Osteoblast (primary cell): ENCODE measurements at regions not wholly inside any gene's neighbourhood (a gene's known extent, or its start where the extent isn't known, plus 50 kb on each side); places are given as distances from the start of the nearest gene placed in this dataset.
A peak's percentile ranks its signal among the peaks of the same experiment; 100 is the strongest.

Source experiments
- DNase-seq: peaks from one replicate; pipeline ENCODE4 v3.0.0; 2011; ENCODE audit warnings: low spot score, mixed read lengths; ENCODE audit not compliant: insufficient read length; ENCODE audit errors: missing footprints
- H2AFZ ChIP-seq: 2 replicates; pipeline ENCODE4 v1.6.0; 2011; ENCODE audit warnings: mild to moderate bottlenecking, low read length
- H3K27ac ChIP-seq: 2 replicates; pipeline ENCODE4 v1.5.1; 2011; ENCODE audit warnings: mild to moderate bottlenecking, low read depth, low read length, moderate library complexity
- H3K27me3 ChIP-seq: 2 replicates; pipeline ENCODE4 v1.6.0; 2012; ENCODE audit warnings: mild to moderate bottlenecking, control low read depth, inconsistent platforms, low read length, moderate library complexity; ENCODE audit not compliant: insufficient read depth
- H3K36me3 ChIP-seq: 2 replicates; pipeline ENCODE4 v1.5.1; 2011; ENCODE audit warnings: mild to moderate bottlenecking, low read length, control low read depth, moderate library complexity; ENCODE audit not compliant: insufficient read depth
- H3K4me1 ChIP-seq: 2 replicates; pipeline ENCODE4 v1.5.1; 2011; ENCODE audit warnings: mild to moderate bottlenecking, low read length, control low read depth, moderate library complexity; ENCODE audit not compliant: insufficient read depth
- H3K4me2 ChIP-seq: 2 replicates; pipeline ENCODE4 v1.6.0; 2011; ENCODE audit warnings: mild to moderate bottlenecking, low read length; ENCODE audit not compliant: insufficient read depth
- H3K4me3 ChIP-seq: fragments of 200-600 bp; sonication (generic); 3 replicates; pipeline ENCODE4 v1.5.1; 2012; ENCODE audit warnings: mild to moderate bottlenecking, low read length, inconsistent platforms; ENCODE audit not compliant: insufficient read depth
- H3K79me2 ChIP-seq: 2 replicates; pipeline ENCODE4 v1.6.0; 2012; ENCODE audit warnings: mild to moderate bottlenecking, low read length, control low read depth, inconsistent platforms; ENCODE audit not compliant: insufficient read depth
- H3K9me3 ChIP-seq: 2 replicates; pipeline ENCODE4 v1.5.1; 2011; ENCODE audit warnings: low read depth, low read length, control low read depth
- H4K20me1 ChIP-seq: 2 replicates; pipeline ENCODE4 v1.6.0; 2012; ENCODE audit warnings: mild to moderate bottlenecking, low read length, control low read depth; ENCODE audit not compliant: insufficient read depth
- TF ChIP-seq, protein P1 (sequence below): IDR thresholded peaks from 2 replicates; pipeline ENCODE4 v1.5.1; 2011; ENCODE audit warnings: mild to moderate bottlenecking, low read depth, low read length, moderate library complexity; ENCODE audit errors: extremely low read depth

DNA sequence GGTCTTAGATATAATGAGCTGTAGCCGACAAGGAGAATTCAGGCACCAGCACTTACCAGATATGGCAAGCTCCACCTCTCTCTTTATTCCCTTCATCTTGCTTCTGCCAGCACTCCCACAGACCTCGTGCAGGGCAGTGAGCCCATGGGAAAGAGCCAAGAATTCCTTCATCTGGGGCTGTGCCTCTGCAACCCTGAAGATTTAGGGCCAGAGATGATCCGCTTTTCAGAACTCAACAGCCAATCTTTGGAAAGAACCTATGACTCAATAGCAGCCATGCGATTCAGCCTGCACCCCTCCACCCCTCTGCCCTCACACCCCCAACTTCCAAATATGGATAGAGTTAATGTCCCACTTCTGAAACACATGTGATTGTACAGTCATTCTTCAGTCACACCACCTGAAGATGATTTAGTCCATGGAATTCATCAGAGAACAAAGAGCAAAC lies 533.7 kb upstream of the TNP1 start:
- H3K27me3 ChIP-seq = no peaks in the 10 kb centered on the region
- H3K79me2 ChIP-seq = no peaks in the 10 kb centered on the region
- peak overlapping the region; percentile 14 for H3K4me2 ChIP-seq
- DNase-seq = peak; percentile 92
- peak overlapping the region; percentile 35 for H3K27ac ChIP-seq
- peak overlapping the region; percentile 21 for H2AFZ ChIP-seq
- H3K4me3 ChIP-seq = no peak overlapping the region
- TF ChIP-seq, protein P1, sequence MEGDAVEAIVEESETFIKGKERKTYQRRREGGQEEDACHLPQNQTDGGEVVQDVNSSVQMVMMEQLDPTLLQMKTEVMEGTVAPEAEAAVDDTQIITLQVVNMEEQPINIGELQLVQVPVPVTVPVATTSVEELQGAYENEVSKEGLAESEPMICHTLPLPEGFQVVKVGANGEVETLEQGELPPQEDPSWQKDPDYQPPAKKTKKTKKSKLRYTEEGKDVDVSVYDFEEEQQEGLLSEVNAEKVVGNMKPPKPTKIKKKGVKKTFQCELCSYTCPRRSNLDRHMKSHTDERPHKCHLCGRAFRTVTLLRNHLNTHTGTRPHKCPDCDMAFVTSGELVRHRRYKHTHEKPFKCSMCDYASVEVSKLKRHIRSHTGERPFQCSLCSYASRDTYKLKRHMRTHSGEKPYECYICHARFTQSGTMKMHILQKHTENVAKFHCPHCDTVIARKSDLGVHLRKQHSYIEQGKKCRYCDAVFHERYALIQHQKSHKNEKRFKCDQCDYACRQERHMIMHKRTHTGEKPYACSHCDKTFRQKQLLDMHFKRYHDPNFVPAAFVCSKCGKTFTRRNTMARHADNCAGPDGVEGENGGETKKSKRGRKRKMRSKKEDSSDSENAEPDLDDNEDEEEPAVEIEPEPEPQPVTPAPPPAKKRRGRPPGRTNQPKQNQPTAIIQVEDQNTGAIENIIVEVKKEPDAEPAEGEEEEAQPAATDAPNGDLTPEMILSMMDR = no peak
- H3K9me3 ChIP-seq = no peaks in the 10 kb centered on the region
- peaks cover 33% of the 10 kb centered on the region for H3K4me1 ChIP-seq
- H4K20me1 ChIP-seq = no peaks in the 10 kb centered on the region
- H3K36me3 ChIP-seq = no peaks in the 10 kb centered on the region

DNA sequence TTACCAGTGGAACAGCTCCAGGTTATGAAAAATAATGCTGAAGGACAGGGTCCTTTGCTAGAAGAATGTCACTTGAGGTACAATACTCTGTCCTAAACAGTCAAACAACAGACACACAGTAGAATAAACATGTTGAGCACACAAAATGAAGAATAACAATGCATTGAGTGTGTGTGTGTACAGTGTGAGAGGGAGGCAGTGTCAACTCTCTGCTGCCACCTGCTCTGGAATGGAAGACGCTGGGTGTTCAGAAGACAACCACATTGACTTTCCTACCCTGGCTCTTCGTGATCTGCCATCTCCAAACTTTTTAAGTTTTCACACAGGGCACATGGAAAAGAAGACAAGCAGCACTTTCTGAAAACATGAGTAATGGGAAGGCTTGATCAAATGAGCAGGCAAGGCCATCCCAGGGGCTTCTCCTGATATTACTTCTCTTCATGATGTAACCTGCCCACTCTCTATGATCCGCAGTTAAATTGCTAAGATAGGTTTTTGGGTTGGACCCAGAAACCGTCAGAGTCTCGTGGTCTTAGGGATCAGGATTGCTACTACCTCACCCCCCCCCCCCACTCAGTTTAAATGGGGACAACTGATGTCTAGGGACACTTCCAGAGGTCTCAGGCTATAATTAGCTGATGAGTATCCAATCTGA lies 533.2 kb upstream of the TNP1 start:
- Histone ChIP-seq H2AFZ (peak overlapping the region; percentile 21), H3K4me1 (peaks cover 30% of the 10 kb centered on the region), H3K36me3 (no peaks in the 10 kb centered on the region), H3K27ac (peak overlapping the region; percentile 35), H3K4me3 (no peak overlapping the region), H3K4me2 (peak overlapping the region; percentile 14), H3K79me2 (no peaks in the 10 kb centered on the region), H3K9me3 (no peaks in the 10 kb centered on the region), H4K20me1 (no peaks in the 10 kb centered on the region), H3K27me3 (no peaks in the 10 kb centered on the region)
- TF ChIP-seq, protein P1 = no peak
- DNase-seq = no peak

DNA sequence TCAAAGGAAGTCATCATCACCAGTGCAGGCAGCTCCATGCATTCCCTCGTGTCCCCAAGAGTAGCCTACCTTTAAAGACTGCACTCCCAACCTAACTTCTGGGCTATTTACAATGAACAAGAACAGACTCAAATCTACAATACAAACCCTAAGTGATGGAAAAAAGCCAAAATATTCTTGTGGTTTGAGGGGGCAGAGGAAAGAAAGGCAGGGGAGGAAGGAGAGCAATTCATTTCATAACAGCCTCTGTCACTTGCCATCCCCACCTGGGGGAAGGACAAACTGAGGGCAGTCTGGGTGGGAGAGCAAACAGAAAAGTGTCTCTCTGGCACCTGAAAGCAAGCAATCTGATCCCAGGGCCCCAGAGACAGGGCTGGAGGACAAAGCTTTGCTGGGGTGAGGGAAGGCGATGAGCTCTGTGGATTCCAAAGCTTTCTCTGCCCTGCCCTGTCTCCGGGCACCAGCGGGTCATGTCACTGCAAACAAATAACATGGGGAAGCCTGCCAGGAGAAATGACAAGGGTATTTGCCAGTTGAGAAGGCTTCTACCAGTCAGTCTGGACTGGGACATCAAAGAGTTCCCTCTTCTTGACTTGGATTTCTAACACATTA lies 528.0 kb upstream of the TNP1 start:
- Histone ChIP-seq H3K36me3 (no peaks in the 10 kb centered on the region), H4K20me1 (no peaks in the 10 kb centered on the region), H3K79me2 (no peaks in the 10 kb centered on the region), H3K27ac (no peak overlapping the region), H2AFZ (peak overlapping the region; percentile 64), H3K4me2 (no peak overlapping the region), H3K4me3 (no peak overlapping the region), H3K4me1 (peaks cover 4% of the 10 kb centered on the region), H3K9me3 (no peaks in the 10 kb centered on the region), H3K27me3 (peaks cover 3% of the 10 kb centered on the region)
- TF ChIP-seq, protein P1 = no peak
- DNase-seq = no peak

DNA sequence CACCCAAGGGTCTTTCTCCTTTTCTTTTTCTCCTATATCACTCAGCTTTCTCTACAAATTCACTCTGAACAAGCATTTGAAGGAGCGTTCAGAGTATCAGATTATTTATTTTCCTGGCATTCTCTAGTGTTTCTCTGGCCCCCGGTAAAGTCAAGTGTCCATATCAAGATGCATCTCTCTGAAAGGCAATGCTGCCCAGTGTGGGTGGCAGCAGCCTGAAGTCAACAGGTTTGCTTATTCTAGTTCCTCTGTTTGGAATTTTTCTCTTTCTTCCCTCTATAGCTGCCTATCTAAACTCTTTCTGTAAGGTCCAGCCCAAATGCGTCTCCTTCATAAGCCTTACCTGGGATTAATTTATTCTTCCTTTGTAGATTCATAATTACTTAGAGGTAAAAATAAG lies 526.2 kb upstream of the TNP1 start:
- Histone ChIP-seq H3K27ac (no peak overlapping the region), H3K4me2 (no peak overlapping the region), H3K27me3 (peaks cover 3% of the 10 kb centered on the region)

More for the DNA sequence above, 526.2 kb upstream of the TNP1 start:
- Histone ChIP-seq H4K20me1 (no peaks in the 10 kb centered on the region), H3K9me3 (no peaks in the 10 kb centered on the region), H3K4me3 (no peak overlapping the region), H3K79me2 (no peaks in the 10 kb centered on the region), H3K36me3 (no peaks in the 10 kb centered on the region), H2AFZ (no peak overlapping the region), H3K4me1 (no peaks in the 10 kb centered on the region)
- TF ChIP-seq, protein P1 = no peak
- no peak for DNase-seq
